ENCODE measurements at regions not wholly inside any gene's neighbourhood (a gene's known extent, or its start where the extent isn't known, plus 50 kb on each side); places are given as distances from the start of the nearest gene placed in this dataset.

DNA sequence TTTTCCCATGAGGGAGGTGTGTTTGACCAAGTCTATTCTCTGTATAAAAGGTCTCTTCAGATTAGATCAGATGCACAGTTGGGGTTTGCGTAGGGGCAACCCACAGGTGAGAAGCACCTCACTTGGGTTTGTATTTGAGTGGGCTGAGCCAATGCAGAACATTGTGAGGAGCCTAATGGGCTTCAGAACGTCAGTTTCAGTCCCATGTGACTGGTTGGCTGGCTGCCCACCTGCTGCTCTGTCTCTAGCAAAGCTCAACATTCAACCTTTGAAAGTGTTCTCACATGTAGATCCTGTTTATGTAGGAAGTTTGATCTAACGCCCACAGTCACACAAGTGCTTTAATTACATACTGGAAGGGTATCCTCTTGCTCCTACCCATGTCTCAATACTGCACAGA lies 105.5 kb downstream of the FASLG start:
- Histone ChIP-seq H4K20me1 (ENCODE audit: insufficient read depth) (no peaks in the 10 kb centered on the region), H3K4me1 (ENCODE audit: control insufficient read depth in 1 of 2, insufficient read depth in 2 of 2, low read length in 2 of 2) (peaks cover 9 to 14% of the 10 kb centered on the region in 2 experiments), H3K27ac (ENCODE audit: low read depth, low read length) (no peak overlapping the region), H3K4me2 (ENCODE audit: low read length) (no peak overlapping the region), H3K9me2 (ENCODE audit: insufficient read depth) (no peaks in the 10 kb centered on the region), H3K4me3 (replicated peaks in 1 of 2; ENCODE audit: low read depth in 1 of 2, low read length in 2 of 2) (no peak overlapping the region), H3K79me2 (ENCODE audit: insufficient read depth, low read length) (no peaks in the 10 kb centered on the region), H3K9ac (ENCODE audit: low read length) (no peak overlapping the region), H3K27me3 (ENCODE audit: insufficient read depth, low read length) (no peaks in the 10 kb centered on the region), H2AFZ (ENCODE audit: low read depth, low read length, poor library complexity, severe bottlenecking) (no peak overlapping the region), H3K9me3 (ENCODE audit: control insufficient read depth in 1 of 2, insufficient read depth in 1 of 2, low read depth in 1 of 2, low read length in 2 of 2) (no peaks in the 10 kb centered on the region), H3K36me3 (ENCODE audit: control insufficient read depth in 1 of 2, insufficient read depth in 2 of 2, low read length in 2 of 2) (no peaks in the 10 kb centered on the region)
- BruUV-seq (replicated peaks) = no TSS peak
- ATAC-seq (no peak), DNase-seq (ENCODE audit: low read depth, low spot score) (no peak)
- RAD21 ChIA-PET (ENCODE audit: low non-redundant PET in 1 of 2, low total read pairs in 2 of 2, uncharacterized antibody in 2 of 2, unreplicated experiment in 2 of 2) = no interaction called here
- no peak for TF ChIP-seq EZH2 (IDR thresholded peaks at IDR 0.05)
- no peak for TF ChIP-seq YY1 (IDR thresholded peaks at IDR 0.05; ENCODE audit: extremely low read depth, insufficient replicate concordance, low read depth, low read length)
- TF ChIP-seq ZFX (IDR thresholded peaks at IDR 0.05) = no peak
- no peak for TF ChIP-seq SIN3A (IDR thresholded peaks at IDR 0.05; ENCODE audit: low read depth)
- no peak for TF ChIP-seq FOSL1 (IDR thresholded peaks at IDR 0.05; ENCODE audit: low read depth)
- no peak for TF ChIP-seq JUND (IDR thresholded peaks at IDR 0.05)
- TF ChIP-seq POLR2AphosphoS5 (IDR thresholded peaks at IDR 0.05; ENCODE audit: low read depth, low read length) = no peak
- TF ChIP-seq, protein P1, sequence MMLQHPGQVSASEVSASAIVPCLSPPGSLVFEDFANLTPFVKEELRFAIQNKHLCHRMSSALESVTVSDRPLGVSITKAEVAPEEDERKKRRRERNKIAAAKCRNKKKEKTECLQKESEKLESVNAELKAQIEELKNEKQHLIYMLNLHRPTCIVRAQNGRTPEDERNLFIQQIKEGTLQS (IDR thresholded peaks at IDR 0.05) = no peak
- no peak for TF ChIP-seq EZH2phosphoT487 (IDR thresholded peaks at IDR 0.05; ENCODE audit: borderline replicate concordance)
- TF ChIP-seq, protein P2, sequence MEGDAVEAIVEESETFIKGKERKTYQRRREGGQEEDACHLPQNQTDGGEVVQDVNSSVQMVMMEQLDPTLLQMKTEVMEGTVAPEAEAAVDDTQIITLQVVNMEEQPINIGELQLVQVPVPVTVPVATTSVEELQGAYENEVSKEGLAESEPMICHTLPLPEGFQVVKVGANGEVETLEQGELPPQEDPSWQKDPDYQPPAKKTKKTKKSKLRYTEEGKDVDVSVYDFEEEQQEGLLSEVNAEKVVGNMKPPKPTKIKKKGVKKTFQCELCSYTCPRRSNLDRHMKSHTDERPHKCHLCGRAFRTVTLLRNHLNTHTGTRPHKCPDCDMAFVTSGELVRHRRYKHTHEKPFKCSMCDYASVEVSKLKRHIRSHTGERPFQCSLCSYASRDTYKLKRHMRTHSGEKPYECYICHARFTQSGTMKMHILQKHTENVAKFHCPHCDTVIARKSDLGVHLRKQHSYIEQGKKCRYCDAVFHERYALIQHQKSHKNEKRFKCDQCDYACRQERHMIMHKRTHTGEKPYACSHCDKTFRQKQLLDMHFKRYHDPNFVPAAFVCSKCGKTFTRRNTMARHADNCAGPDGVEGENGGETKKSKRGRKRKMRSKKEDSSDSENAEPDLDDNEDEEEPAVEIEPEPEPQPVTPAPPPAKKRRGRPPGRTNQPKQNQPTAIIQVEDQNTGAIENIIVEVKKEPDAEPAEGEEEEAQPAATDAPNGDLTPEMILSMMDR (IDR thresholded peaks at IDR 0.05 in 2 of 3, conservative IDR thresholded peaks at IDR 0.05 in 1 of 3; ENCODE audit: borderline replicate concordance in 1 of 3, insufficient read depth in 1 of 3, low read depth in 2 of 3, low read length in 2 of 3) = no peak
- TF ChIP-seq ZNF274 (IDR thresholded peaks at IDR 0.05; ENCODE audit: low read depth, low read length) = no peak
- no peak for TF ChIP-seq ELF1 (IDR thresholded peaks at IDR 0.05; ENCODE audit: borderline replicate concordance, low read depth)
- TF ChIP-seq TCF7L2 (IDR thresholded peaks at IDR 0.05; ENCODE audit: borderline replicate concordance, extremely low read depth, insufficient read depth, insufficient read length) = no peak
- no peak for TF ChIP-seq ZBTB33 (IDR thresholded peaks at IDR 0.05; ENCODE audit: extremely low read depth, insufficient replicate concordance, low read length)
- no peak for TF ChIP-seq CBX3 (IDR thresholded peaks at IDR 0.05; ENCODE audit: low read depth)
- TF ChIP-seq, protein P3, sequence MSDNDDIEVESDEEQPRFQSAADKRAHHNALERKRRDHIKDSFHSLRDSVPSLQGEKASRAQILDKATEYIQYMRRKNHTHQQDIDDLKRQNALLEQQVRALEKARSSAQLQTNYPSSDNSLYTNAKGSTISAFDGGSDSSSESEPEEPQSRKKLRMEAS (IDR thresholded peaks at IDR 0.05) = no peak
- POLR2A ChIA-PET = no interaction called here
- intact Hi-C loops (cut with micrococcal nuclease) = no loop called here
- CTCF ChIA-PET = no interaction called here
